GM19438 (cell line): ENCODE measurements at regions not wholly inside any gene's neighbourhood (a gene's known extent, or its start where the extent isn't known, plus 50 kb on each side); places are given as distances from the start of the nearest gene placed in this dataset.

Source experiments
- ATAC-seq: cut with Tn5 transposase; IDR thresholded peaks from one replicate; pipeline ENCODE4 v1.9.1; 2021; ENCODE audit warnings: low read depth; ENCODE audit not compliant: unreplicated experiment

GRCh38 chr9:107706701-107707427 lies 217.3 kb upstream of the KLF4 start:
- no peak for ATAC-seq

- ATAC-seq: no peak
Observed at GRCh38 chr9:107705521-107705920, 216.0 kb upstream of the KLF4 start.

GRCh38 chr9:107704774-107705173 lies 215.2 kb upstream of the KLF4 start:
- ATAC-seq: no peak

GRCh38 chr9:107703651-107704050 lies 214.1 kb upstream of the KLF4 start:
- no peak for ATAC-seq

- ATAC-seq: no peak
Observed at GRCh38 chr9:107700847-107701246, 211.3 kb upstream of the KLF4 start.

GRCh38 chr9:107699231-107699630 lies 209.7 kb upstream of the KLF4 start:
- ATAC-seq: no peak

- no peak for ATAC-seq
Observed at GRCh38 chr9:107698779-107699178, 209.2 kb upstream of the KLF4 start.

- no peak for ATAC-seq
Observed at GRCh38 chr9:107696302-107696701, 206.7 kb upstream of the KLF4 start.

GRCh38 chr9:107694390-107694789 lies 204.8 kb upstream of the KLF4 start:
- no peak for ATAC-seq

GRCh38 chr9:107693625-107694326 lies 204.2 kb upstream of the KLF4 start:
- ATAC-seq: no peak

GRCh38 chr9:107691664-107692063 lies 202.1 kb upstream of the KLF4 start:
- no peak for ATAC-seq

GRCh38 chr9:107690021-107690420 lies 200.5 kb upstream of the KLF4 start:
- ATAC-seq: no peak

- ATAC-seq: no peak
Observed at GRCh38 chr9:107688728-107689127, 199.2 kb upstream of the KLF4 start.

GRCh38 chr9:107685901-107686300 lies 196.3 kb upstream of the KLF4 start:
- ATAC-seq: no peak

GRCh38 chr9:107685376-107685775 lies 195.8 kb upstream of the KLF4 start:
- ATAC-seq: no peak

- ATAC-seq: no peak
Observed at GRCh38 chr9:107684224-107684623, 194.7 kb upstream of the KLF4 start.

GRCh38 chr9:107683566-107683965 lies 194.0 kb upstream of the KLF4 start:
- ATAC-seq: no peak

GRCh38 chr9:107681988-107682387 lies 192.4 kb upstream of the KLF4 start:
- no peak for ATAC-seq

- no peak for ATAC-seq
Observed at GRCh38 chr9:107675351-107676259, 186.0 kb upstream of the KLF4 start.

- ATAC-seq: no peak
Observed at GRCh38 chr9:107674721-107675277, 185.2 kb upstream of the KLF4 start.
